ENCODE measurements at regions not wholly inside any gene's neighbourhood (a gene's known extent, or its start where the extent isn't known, plus 50 kb on each side); places are given as distances from the start of the nearest gene placed in this dataset.

DNA sequence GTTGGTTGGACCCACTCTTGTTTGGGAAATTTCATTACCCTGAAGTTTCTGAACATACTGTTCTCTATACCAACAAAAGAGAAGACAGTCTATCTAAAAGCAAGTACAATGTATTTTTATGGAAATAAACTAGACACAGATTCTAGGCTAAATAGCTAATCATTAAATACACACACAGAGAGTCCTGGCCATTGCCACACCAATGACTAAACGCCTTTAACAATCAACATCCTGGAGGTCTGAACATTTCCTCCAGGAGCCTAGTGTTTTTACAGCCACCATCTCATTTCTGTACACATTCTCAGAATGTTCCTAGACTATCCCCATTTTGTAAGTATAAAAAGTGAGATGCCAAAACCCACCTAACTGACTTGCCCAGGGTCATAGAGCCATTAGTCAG is 141.6 kb upstream of the RREB1 start:
- intact Hi-C loops (cut with DNase I; ENCODE audit: low total_unique reads) = no loop called here
- Histone ChIP-seq H3K27ac (no peak overlapping the region), H3K4me3 (no peak overlapping the region), H3K4me1 (no peaks in the 10 kb centered on the region), H3K27me3 (replicated peaks in 1 of 7) (no peaks in the 10 kb centered on the region), H3K9me3 (peaks cover 0 to under 1% (median 0%) of the 10 kb centered on the region in 8 donors), H3K36me3 (no peaks in the 10 kb centered on the region)
- no peak for DNase-seq
- no peak for TF ChIP-seq POLR2AphosphoS5 (IDR thresholded peaks at IDR 0.05)
- TF ChIP-seq, protein P1, sequence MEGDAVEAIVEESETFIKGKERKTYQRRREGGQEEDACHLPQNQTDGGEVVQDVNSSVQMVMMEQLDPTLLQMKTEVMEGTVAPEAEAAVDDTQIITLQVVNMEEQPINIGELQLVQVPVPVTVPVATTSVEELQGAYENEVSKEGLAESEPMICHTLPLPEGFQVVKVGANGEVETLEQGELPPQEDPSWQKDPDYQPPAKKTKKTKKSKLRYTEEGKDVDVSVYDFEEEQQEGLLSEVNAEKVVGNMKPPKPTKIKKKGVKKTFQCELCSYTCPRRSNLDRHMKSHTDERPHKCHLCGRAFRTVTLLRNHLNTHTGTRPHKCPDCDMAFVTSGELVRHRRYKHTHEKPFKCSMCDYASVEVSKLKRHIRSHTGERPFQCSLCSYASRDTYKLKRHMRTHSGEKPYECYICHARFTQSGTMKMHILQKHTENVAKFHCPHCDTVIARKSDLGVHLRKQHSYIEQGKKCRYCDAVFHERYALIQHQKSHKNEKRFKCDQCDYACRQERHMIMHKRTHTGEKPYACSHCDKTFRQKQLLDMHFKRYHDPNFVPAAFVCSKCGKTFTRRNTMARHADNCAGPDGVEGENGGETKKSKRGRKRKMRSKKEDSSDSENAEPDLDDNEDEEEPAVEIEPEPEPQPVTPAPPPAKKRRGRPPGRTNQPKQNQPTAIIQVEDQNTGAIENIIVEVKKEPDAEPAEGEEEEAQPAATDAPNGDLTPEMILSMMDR (IDR thresholded peaks at IDR 0.05 in 8 of 11, conservative IDR thresholded peaks at IDR 0.05 in 3 of 11) = no peak
- TF ChIP-seq POLR2A (IDR thresholded peaks at IDR 0.05) = no peak
- WGBS, 5 donors = 76 to 92% (median 77%) methylated on average over 1 of the region's 1 CpG

GRCh38 chr6:6966569-6966968 is 141.2 kb upstream of the RREB1 start:
- no peak for TF ChIP-seq POLR2AphosphoS5 (IDR thresholded peaks at IDR 0.05)
- TF ChIP-seq POLR2A (IDR thresholded peaks at IDR 0.05) = no peak
- TF ChIP-seq, protein P1 (IDR thresholded peaks at IDR 0.05 in 8 of 11, conservative IDR thresholded peaks at IDR 0.05 in 3 of 11) = no peak
- no peaks in the 10 kb centered on the region for H3K36me3 ChIP-seq
- WGBS, 5 donors = 85 to 94% (median 93%) methylated on average over 4 of the region's 4 CpGs

GRCh38 chr6:6968357-6968730 is 139.4 kb upstream of the RREB1 start:
- WGBS, 5 donors = 90 to 95% (median 91%) methylated on average over 3 of the region's 3 CpGs
- intact Hi-C loops (cut with DNase I; ENCODE audit: low total_unique reads) = no loop called here

More at GRCh38 chr6:6966569-6966968, 141.2 kb upstream of the RREB1 start:
- Histone ChIP-seq H3K4me1 (no peaks in the 10 kb centered on the region), H3K9me3 (no peaks in the 10 kb centered on the region), H3K27me3 (replicated peaks in 1 of 7) (no peaks in the 10 kb centered on the region), H3K27ac (no peak overlapping the region), H3K4me3 (no peak overlapping the region)
- DNase-seq = no peak
- intact Hi-C loops (cut with DNase I; ENCODE audit: low total_unique reads) = no loop called here

GRCh38 chr6:6968731-6969552 is 138.8 kb upstream of the RREB1 start:
- no peaks in the 10 kb centered on the region for H3K27me3 ChIP-seq (replicated peaks in 1 of 7)
- intact Hi-C loops (cut with DNase I; ENCODE audit: low total_unique reads) = no loop called here
- no peaks in the 10 kb centered on the region for H3K4me1 ChIP-seq
- H3K27ac ChIP-seq = no peak overlapping the region
- no peak for TF ChIP-seq POLR2AphosphoS5 (IDR thresholded peaks at IDR 0.05)
- TF ChIP-seq, protein P1 (IDR thresholded peaks at IDR 0.05 in 8 of 11, conservative IDR thresholded peaks at IDR 0.05 in 3 of 11) = no peak
- no peak for TF ChIP-seq POLR2A (IDR thresholded peaks at IDR 0.05)
- DNase-seq = no peak
- no peaks in the 10 kb centered on the region for H3K36me3 ChIP-seq
- 78 to 91% (median 88%) methylated on average over 10 of the region's 10 CpGs for WGBS, 5 donors
- H3K9me3 ChIP-seq = no peaks in the 10 kb centered on the region
- H3K4me3 ChIP-seq = no peak overlapping the region

More at GRCh38 chr6:6968357-6968730, 139.4 kb upstream of the RREB1 start:
- TF ChIP-seq, protein P1 (IDR thresholded peaks at IDR 0.05 in 8 of 11, conservative IDR thresholded peaks at IDR 0.05 in 3 of 11) = no peak
- no peak for TF ChIP-seq POLR2AphosphoS5 (IDR thresholded peaks at IDR 0.05)
- no peak for TF ChIP-seq POLR2A (IDR thresholded peaks at IDR 0.05)
- Histone ChIP-seq H3K9me3 (no peaks in the 10 kb centered on the region), H3K27me3 (replicated peaks in 1 of 7) (no peaks in the 10 kb centered on the region), H3K4me3 (no peak overlapping the region), H3K27ac (no peak overlapping the region), H3K36me3 (no peaks in the 10 kb centered on the region), H3K4me1 (no peaks in the 10 kb centered on the region)
- no peak for DNase-seq
